Mesodermal cell (in vitro differentiated cells): ENCODE measurements at regions not wholly inside any gene's neighbourhood (a gene's known extent, or its start where the extent isn't known, plus 50 kb on each side); places are given as distances from the start of the nearest gene placed in this dataset.
"Not testable (repeated sequence)": the region's sequence is repeated elsewhere in the genome, so short reads cannot be mapped to it uniquely, and the experiment has no call there.

Experiments used
- H3K27ac ChIP-seq: 2 replicates; pipeline ENCODE4 v1.7.0; 2013; ENCODE audit warnings: mild to moderate bottlenecking, low read depth, low read length, moderate library complexity; ENCODE audit not compliant: severe bottlenecking
- H3K36me3 ChIP-seq: 2 replicates; pipeline ENCODE4 v1.7.1; 2013; ENCODE audit warnings: mild to moderate bottlenecking, low read length, moderate library complexity; ENCODE audit not compliant: control insufficient read depth, insufficient read depth
- H3K4me1 ChIP-seq: one replicate; pipeline ENCODE4 v1.7.1; 2013; ENCODE audit warnings: mild to moderate bottlenecking, low read length; ENCODE audit not compliant: insufficient read depth, control insufficient read depth, poor library complexity, severe bottlenecking
- H3K4me3 ChIP-seq: 2 replicates; pipeline ENCODE4 v1.7.0; 2013; ENCODE audit warnings: low read length, control low read depth, mild to moderate bottlenecking; ENCODE audit not compliant: insufficient read depth, poor library complexity, severe bottlenecking; ENCODE audit errors: extremely low read depth
- H3K9me3 ChIP-seq: 2 replicates; pipeline ENCODE4 v1.7.1; 2013; ENCODE audit warnings: mild to moderate bottlenecking, low read length, moderate library complexity; ENCODE audit not compliant: control insufficient read depth
- WGBS, 2 experiments: methylation state at CpG; one replicate each; pipeline ENCODE4 v1.1.5; 2013; ENCODE audit warnings: missing lambda C conversion rate in 2 of 2; ENCODE audit not compliant: insufficient coverage in 2 of 2; 5-methylcytosine and 5-hydroxymethylcytosine counted together

- no peaks in the 10 kb centered on the region for H3K36me3 ChIP-seq
- no peak overlapping the region for H3K4me3 ChIP-seq
- peaks cover 5% of the 10 kb centered on the region for H3K4me1 ChIP-seq
- H3K9me3 ChIP-seq, result no peaks in the 10 kb centered on the region
- H3K27ac ChIP-seq, result no peak overlapping the region
These were observed 93.6 kb upstream of the PCED1B start for GRCh38 chr12:46985816-46986215.

- H3K9me3 ChIP-seq, H3K36me3 ChIP-seq, H3K27ac ChIP-seq, H3K4me1 ChIP-seq, H3K4me3 ChIP-seq: not testable (repeated sequence)
- no CpG with 5 or more reads among the region's 1 CpG for WGBS, 2 experiments
These were observed 91.3 kb upstream of the PCED1B start for GRCh38 chr12:46988122-46988521.

GRCh38 chr12:46990211-46990610 lies 89.2 kb upstream of the PCED1B start:
- H3K9me3 ChIP-seq, result no peaks in the 10 kb centered on the region
- no CpG with 5 or more reads among the region's 1 CpG for WGBS, 2 experiments
- H3K36me3 ChIP-seq, result no peaks in the 10 kb centered on the region
- H3K27ac ChIP-seq, result no peak overlapping the region
- no peak overlapping the region for H3K4me3 ChIP-seq
- no peaks in the 10 kb centered on the region for H3K4me1 ChIP-seq

GRCh38 chr12:46992051-46992450 lies 87.4 kb upstream of the PCED1B start:
- H3K4me3 ChIP-seq, H3K36me3 ChIP-seq, H3K4me1 ChIP-seq, H3K27ac ChIP-seq, H3K9me3 ChIP-seq: not testable (repeated sequence)
- WGBS, 2 experiments, result 91 to 100% methylated on average over 1 to 4 of the region's 6 CpGs

- Histone ChIP-seq H3K27ac (no peak overlapping the region), H3K36me3 (no peaks in the 10 kb centered on the region), H3K9me3 (no peaks in the 10 kb centered on the region), H3K4me1 (no peaks in the 10 kb centered on the region), H3K4me3 (no peak overlapping the region)
- no CpG with 5 or more reads among the region's 5 CpGs for WGBS, 2 experiments
These were observed 80.5 kb upstream of the PCED1B start for GRCh38 chr12:46998811-46999368.

- Histone ChIP-seq H3K9me3 (no peaks in the 10 kb centered on the region), H3K36me3 (no peaks in the 10 kb centered on the region), H3K4me1 (no peaks in the 10 kb centered on the region), H3K4me3 (no peak overlapping the region), H3K27ac (no peak overlapping the region)
- 79 to 81% methylated on average over 2 of the region's 2 CpGs for WGBS, 2 experiments
These were observed 74.8 kb upstream of the PCED1B start for GRCh38 chr12:47004634-47005033.

GRCh38 chr12:47007048-47007447 lies 72.4 kb upstream of the PCED1B start:
- H3K4me1 ChIP-seq, result no peaks in the 10 kb centered on the region
- H3K36me3 ChIP-seq, result no peaks in the 10 kb centered on the region
- H3K27ac ChIP-seq, result no peak overlapping the region
- H3K4me3 ChIP-seq, result no peak overlapping the region
- 67% methylated on average over 1 of the region's 3 CpGs; no CpG with 5 or more reads in 1 of the 2 experiments for WGBS, 2 experiments
- H3K9me3 ChIP-seq, result no peaks in the 10 kb centered on the region

GRCh38 chr12:47012552-47012951 lies 66.9 kb upstream of the PCED1B start:
- H3K4me3 ChIP-seq, result no peak overlapping the region
- H3K4me1 ChIP-seq, result peaks cover 11% of the 10 kb centered on the region
- no peaks in the 10 kb centered on the region for H3K36me3 ChIP-seq
- 100% methylated on average over 1 of the region's 1 CpG; no CpG with 5 or more reads in 1 of the 2 experiments for WGBS, 2 experiments
- no peak overlapping the region for H3K27ac ChIP-seq
- H3K9me3 ChIP-seq, result no peaks in the 10 kb centered on the region

- Histone ChIP-seq H3K9me3 (no peaks in the 10 kb centered on the region), H3K36me3 (no peaks in the 10 kb centered on the region), H3K27ac (no peak overlapping the region), H3K4me3 (no peak overlapping the region), H3K4me1 (peaks cover 11% of the 10 kb centered on the region)
- WGBS, 2 experiments, result no CpG with 5 or more reads among the region's 2 CpGs
These were observed 64.9 kb upstream of the PCED1B start for GRCh38 chr12:47014474-47014873.

- no peaks in the 10 kb centered on the region for H3K36me3 ChIP-seq
- no peak overlapping the region for H3K4me3 ChIP-seq
- no peak overlapping the region for H3K27ac ChIP-seq
- H3K4me1 ChIP-seq, result peaks cover 11% of the 10 kb centered on the region
- WGBS, 2 experiments, result 100% methylated on average over 1 of the region's 1 CpG; no CpG with 5 or more reads in 1 of the 2 experiments
- no peaks in the 10 kb centered on the region for H3K9me3 ChIP-seq
These were observed 64.0 kb upstream of the PCED1B start for GRCh38 chr12:47015381-47015780.

- Histone ChIP-seq H3K27ac (no peak overlapping the region), H3K4me1 (peaks cover 11% of the 10 kb centered on the region), H3K9me3 (no peaks in the 10 kb centered on the region), H3K36me3 (no peaks in the 10 kb centered on the region), H3K4me3 (no peak overlapping the region)
- WGBS, 2 experiments, result 85 to 98% methylated on average over 3 to 5 of the region's 6 CpGs
These were observed 62.2 kb upstream of the PCED1B start for GRCh38 chr12:47017041-47017713.
